H1 (cell line): ENCODE measurements at regions not wholly inside any gene's neighbourhood (a gene's known extent, or its start where the extent isn't known, plus 50 kb on each side); places are given as distances from the start of the nearest gene placed in this dataset.
A peak's percentile ranks its signal among the peaks of the same experiment; 100 is the strongest.

ENCODE experiments used
- CTCF ChIA-PET: fragments of 300-600 bp; sonication (Branson Sonifier 250); formaldehyde crosslinking; loops from one replicate; lab custom pipeline; 2021; ENCODE audit not compliant: partially characterized antibody; lab: Charles Lee
- POLR2A ChIA-PET: fragments of 300-600 bp; sonication (Branson Sonifier 250); formaldehyde crosslinking; loops from one replicate; lab custom pipeline; 2021; ENCODE audit warnings: inconsistent platforms; ENCODE audit not compliant: partially characterized antibody; lab: Charles Lee
- DNase-seq, 2 experiments: peaks; one replicate each; pipeline versions ENCODE4 v3.0.0 to v3.0.0-alpha.2; 2010 to 2022; ENCODE audit warnings: low spot score in 2 of 2, low read depth in 1 of 2, mixed read lengths in 1 of 2
- FAIRE-seq: peaks from 2 replicates; lab custom pipeline; 2011; peaks lifted over from hg19 to GRCh38; lab: Jason Lieb, UNC
- H2AFZ ChIP-seq: 2 replicates; pipeline ENCODE4 v1.8.1; 2012; ENCODE audit warnings: low read length, inconsistent platforms
- H2AK5ac ChIP-seq: 2 replicates; pipeline ENCODE4 v1.6.1; 2013; ENCODE audit warnings: low read depth, low read length
- H2BK120ac ChIP-seq: replicated peaks from 2 replicates; pipeline ENCODE3; 2013; ENCODE audit warnings: low read depth, low read length, inconsistent platforms
- H2BK12ac ChIP-seq: 2 replicates; pipeline ENCODE4 v1.6.1; 2013; ENCODE audit warnings: low read depth, low read length
- H2BK15ac ChIP-seq: 2 replicates; pipeline ENCODE4 v1.6.1; 2013; ENCODE audit warnings: low read length
- H2BK20ac ChIP-seq: 2 replicates; pipeline ENCODE4 v1.6.1; 2013; ENCODE audit warnings: low read length
- H2BK5ac ChIP-seq: 2 replicates; pipeline ENCODE4 v1.6.1; 2013; ENCODE audit warnings: low read depth, low read length
- H3K14ac ChIP-seq: 2 replicates; pipeline ENCODE4 v1.6.1; 2013; ENCODE audit warnings: inconsistent platforms; ENCODE audit not compliant: insufficient read length
- H3K18ac ChIP-seq: 2 replicates; pipeline ENCODE4 v1.6.1; 2013; ENCODE audit warnings: low read length; ENCODE audit errors: extremely low read depth
- H3K23ac ChIP-seq: 2 replicates; pipeline ENCODE4 v1.6.1; 2013; ENCODE audit warnings: inconsistent platforms; ENCODE audit not compliant: insufficient read length
- H3K23me2 ChIP-seq: 2 replicates; pipeline ENCODE4 v1.6.1; 2013; ENCODE audit warnings: low read depth, low read length
- H3K27ac ChIP-seq: 2 replicates; pipeline ENCODE4 v1.6.1; 2011; ENCODE audit warnings: low read depth, low read length, inconsistent platforms
- H3K27me3 ChIP-seq, 4 experiments: replicated peaks in 1 of 4; 1 replicate in 1 of 4; 2 replicates in 3 of 4; pipeline versions ENCODE4 v1.6.1 to v1.8.1; 2011 to 2013; ENCODE audit warnings: low read length in 3 of 4, mild to moderate bottlenecking in 3 of 4, inconsistent platforms in 2 of 4, mixed read lengths in 2 of 4, moderate library complexity in 1 of 4; ENCODE audit not compliant: control insufficient read depth in 3 of 4, insufficient read depth in 3 of 4; ENCODE audit errors: extremely low read depth in 1 of 4
- H3K36me3 ChIP-seq, 4 experiments: 2 replicates each; pipeline versions ENCODE4 v1.6.1 to v1.8.1; 2011 to 2013; ENCODE audit warnings: mild to moderate bottlenecking in 4 of 4, low read length in 3 of 4, moderate library complexity in 2 of 4, control low read depth in 1 of 4, inconsistent platforms in 1 of 4; ENCODE audit not compliant: insufficient read depth in 4 of 4, control insufficient read depth in 2 of 4
- H3K4ac ChIP-seq: replicated peaks from 2 replicates; pipeline ENCODE3; 2013; ENCODE audit warnings: low read length, low read depth, mixed read lengths, inconsistent platforms; ENCODE audit not compliant: insufficient read length
- H3K4me1 ChIP-seq, 4 experiments: replicated peaks in 1 of 4; 1 replicate in 1 of 4; 2 replicates in 3 of 4; pipeline versions ENCODE4 v1.6.1 to v1.8.1; 2011 to 2013; ENCODE audit warnings: low read length in 3 of 4, inconsistent platforms in 2 of 4, mixed read lengths in 1 of 4; ENCODE audit not compliant: insufficient read depth in 4 of 4, control insufficient read depth in 3 of 4
- H3K4me2 ChIP-seq, 2 experiments: 2 replicates each; pipeline versions ENCODE4 v1.6.1 to v1.8.1; 2011 to 2013; ENCODE audit warnings: low read depth in 2 of 2, low read length in 2 of 2, control low read depth in 1 of 2, inconsistent platforms in 1 of 2, mild to moderate bottlenecking in 1 of 2; ENCODE audit not compliant: insufficient read depth in 1 of 2
- H3K4me3 ChIP-seq, 4 experiments: fragments of 200-600, 300-600 bp in 1 of 4; sonication (generic), shearing (Covaris generic), sonication (Bioruptor Twin) in 1 of 4; 2 replicates each; pipeline versions ENCODE4 v1.5.1 to v1.8.1; 2011 to 2016; ENCODE audit warnings: low read length in 4 of 4, low read depth in 3 of 4, control low read depth in 2 of 4, inconsistent platforms in 2 of 4, mild to moderate bottlenecking in 2 of 4, mixed read lengths in 1 of 4, moderate library complexity in 1 of 4; ENCODE audit not compliant: insufficient read depth in 2 of 4; ENCODE audit errors: extremely low read depth in 1 of 4
- H3K56ac ChIP-seq: replicated peaks from 2 replicates; pipeline ENCODE3; 2013; ENCODE audit warnings: low read depth, mild to moderate bottlenecking, mixed read lengths, low read length, inconsistent platforms; ENCODE audit not compliant: insufficient read length
- H3K79me1 ChIP-seq: 2 replicates; pipeline ENCODE4 v1.6.1; 2013; ENCODE audit warnings: low read depth, low read length, control low read depth
- H3K79me2 ChIP-seq, 2 experiments: 2 replicates each; pipeline versions ENCODE4 v1.6.1 to v1.8.1; 2012 to 2013; ENCODE audit warnings: low read length in 2 of 2, mild to moderate bottlenecking in 2 of 2, inconsistent platforms in 1 of 2; ENCODE audit not compliant: insufficient read depth in 2 of 2, control insufficient read depth in 1 of 2
- H3K9ac ChIP-seq, 4 experiments: replicated peaks in 1 of 4; 1 replicate in 1 of 4; 2 replicates in 3 of 4; pipeline versions ENCODE4 v1.6.1 to v1.8.1; 2011 to 2013; ENCODE audit warnings: low read depth in 3 of 4, low read length in 3 of 4, control low read depth in 2 of 4, mild to moderate bottlenecking in 2 of 4, moderate library complexity in 2 of 4, inconsistent platforms in 1 of 4; ENCODE audit errors: extremely low read depth in 1 of 4
- H3K9me3 ChIP-seq, 2 experiments: 2 replicates each; pipeline versions ENCODE4 v1.6.1 to v1.8.1; 2012 to 2013; ENCODE audit warnings: mild to moderate bottlenecking in 2 of 2, moderate library complexity in 2 of 2, control low read depth in 1 of 2, inconsistent platforms in 1 of 2, low read depth in 1 of 2, low read length in 1 of 2, mixed read lengths in 1 of 2; ENCODE audit not compliant: insufficient read depth in 2 of 2
- H4K20me1 ChIP-seq, 2 experiments: replicated peaks in 1 of 2; 2 replicates each; pipeline versions ENCODE3 to v1.8.1; 2011 to 2013; ENCODE audit warnings: inconsistent platforms in 2 of 2, low read length in 2 of 2, mild to moderate bottlenecking in 1 of 2; ENCODE audit not compliant: insufficient read depth in 2 of 2, control insufficient read depth in 1 of 2
- H4K5ac ChIP-seq: 2 replicates; pipeline ENCODE4 v1.6.1; 2013; ENCODE audit warnings: low read length, low read depth, mixed read lengths, inconsistent platforms; ENCODE audit not compliant: insufficient read length
- H4K8ac ChIP-seq: 2 replicates; pipeline ENCODE4 v1.8.0; 2013; ENCODE audit warnings: mild to moderate bottlenecking, moderate library complexity, low read length, inconsistent platforms; ENCODE audit not compliant: insufficient read depth; ENCODE audit errors: extremely low read depth
- H4K91ac ChIP-seq: replicated peaks from 2 replicates; pipeline ENCODE3; 2013; ENCODE audit warnings: low read length, mixed read lengths, inconsistent platforms; ENCODE audit not compliant: insufficient read length
- GTF2F1 ChIP-seq: IDR thresholded peaks from 2 replicates; pipeline ENCODE4 v1.6.1; 2012; ENCODE audit warnings: low read depth, low read length, improper control_type of control experiment, borderline replicate concordance
- SIX5 ChIP-seq: IDR thresholded peaks from 2 replicates; pipeline ENCODE4 v1.6.1; 2011; ENCODE audit warnings: mild to moderate bottlenecking, low read depth, low read length
- WGBS, 2 experiments: shearing (Covaris generic) in 1 of 2; methylation state at CpG; one replicate each; pipeline versions ENCODE4 v1.1.6 to v1.1.7; 2013 to 2015; ENCODE audit warnings: low lambda C conversion rate in 2 of 2, mixed read lengths in 2 of 2, inconsistent platforms in 1 of 2, low coverage in 1 of 2, missing lambda C conversion rate in 1 of 2; ENCODE audit not compliant: insufficient replicate concordance in 2 of 2, insufficient coverage in 1 of 2, insufficient read length in 1 of 2; ENCODE audit errors: extremely low coverage in 1 of 2, missing lambda C conversion rate in 1 of 2; 5-methylcytosine and 5-hydroxymethylcytosine counted together
- TF ChIP-seq, protein P1 (sequence below): IDR thresholded peaks from 2 replicates; pipeline ENCODE4 v1.6.1; 2011; ENCODE audit warnings: low read depth, mild to moderate bottlenecking, low read length; ENCODE audit not compliant: insufficient read depth
- TF ChIP-seq, protein P2 (sequence below): IDR thresholded peaks from 2 replicates; pipeline ENCODE4 v1.6.1; 2012; ENCODE audit warnings: inconsistent platforms

- WGBS, 2 experiments, result 89% methylated on average over 3 of the region's 3 CpGs; no CpG with 5 or more reads in 1 of the 2 experiments
Observed at GRCh38 chr14:52119030-52119429, 50.2 kb upstream of the NID2 start.

More at GRCh38 chr14:52119030-52119429, 50.2 kb upstream of the NID2 start:
- TF ChIP-seq GTF2F1, result no peak
- TF ChIP-seq, protein P1, sequence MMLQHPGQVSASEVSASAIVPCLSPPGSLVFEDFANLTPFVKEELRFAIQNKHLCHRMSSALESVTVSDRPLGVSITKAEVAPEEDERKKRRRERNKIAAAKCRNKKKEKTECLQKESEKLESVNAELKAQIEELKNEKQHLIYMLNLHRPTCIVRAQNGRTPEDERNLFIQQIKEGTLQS, result no peak
- no peak for TF ChIP-seq SIX5
- TF ChIP-seq, protein P2, sequence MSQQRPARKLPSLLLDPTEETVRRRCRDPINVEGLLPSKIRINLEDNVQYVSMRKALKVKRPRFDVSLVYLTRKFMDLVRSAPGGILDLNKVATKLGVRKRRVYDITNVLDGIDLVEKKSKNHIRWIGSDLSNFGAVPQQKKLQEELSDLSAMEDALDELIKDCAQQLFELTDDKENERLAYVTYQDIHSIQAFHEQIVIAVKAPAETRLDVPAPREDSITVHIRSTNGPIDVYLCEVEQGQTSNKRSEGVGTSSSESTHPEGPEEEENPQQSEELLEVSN, result 0 out of 2 replicates have a peak, but pooled peaks have one; percentile 24
- TF ChIP-seq, all 59 proteins: peak for 1
- H3K27me3 ChIP-seq, result no peaks in the 10 kb centered on the region
- ChIA-PET CTCF (interaction anchor here (1.1 to 1.2 kb wide), 2 partner anchors 48 to 104 kb away, joined by 3 to 4 read pairs; no protein-coding TSS in a partner anchor), POLR2A (no interaction called here)
- H3K9me3 ChIP-seq, result peaks cover 0 to 7% of the 10 kb centered on the region in 2 experiments; a peak in 1 of 4 replicates
- H2AK5ac ChIP-seq, result no peak overlapping the region
- H3K18ac ChIP-seq, result no peak overlapping the region
- no peak overlapping the region for H2BK5ac ChIP-seq
- H4K91ac ChIP-seq, result no peak overlapping the region
- H3K4me3 ChIP-seq, result no peak overlapping the region
- FAIRE-seq (no peak), DNase-seq (no peak)
- no peaks in the 10 kb centered on the region for H3K79me1 ChIP-seq
- H2BK15ac ChIP-seq, result no peak overlapping the region
- no peak overlapping the region for H2BK12ac ChIP-seq
- no peaks in the 10 kb centered on the region for H3K4me1 ChIP-seq
- H2BK20ac ChIP-seq, result no peak overlapping the region
- H3K4me2 ChIP-seq, result no peak overlapping the region
- no peaks in the 10 kb centered on the region for H3K36me3 ChIP-seq
- no peaks in the 10 kb centered on the region for H4K20me1 ChIP-seq
- no peak overlapping the region for H2BK120ac ChIP-seq
- H3K4ac ChIP-seq, result no peak overlapping the region
- no peak overlapping the region for H4K5ac ChIP-seq
- H2AFZ ChIP-seq, result no peak overlapping the region
- no peak overlapping the region for H3K9ac ChIP-seq
- H4K8ac ChIP-seq, result no peak overlapping the region
- no peak overlapping the region for H3K14ac ChIP-seq
- no peaks in the 10 kb centered on the region for H3K23me2 ChIP-seq
- no peaks in the 10 kb centered on the region for H3K79me2 ChIP-seq
- H3K23ac ChIP-seq, result no peak overlapping the region
- H3K56ac ChIP-seq, result no peak overlapping the region
- H3K27ac ChIP-seq, result no peak overlapping the region
